Caki2 (cell line): ENCODE measurements at regions not wholly inside any gene's neighbourhood (a gene's known extent, or its start where the extent isn't known, plus 50 kb on each side); places are given as distances from the start of the nearest gene placed in this dataset.
A peak's percentile ranks its signal among the peaks of the same experiment; 100 is the strongest.

Experiments used
- DNase-seq: peaks from one replicate; pipeline ENCODE4 v3.0.0-alpha.2; 2015; ENCODE audit warnings: low read depth
- in situ Hi-C: cut with HindIII; loops from 2 replicates; pipeline ENCODE4 v1.10.0; 2016; ENCODE audit warnings: low sequenced_read_pairs, low pct_unique_long_range_greater_than_20kb, mixed read lengths

GRCh38 chr12:23426328-23426727 lies 523.1 kb downstream of the SOX5 start:
- no peak for DNase-seq
- in situ Hi-C loops: no loop called here

GRCh38 chr12:23428758-23429157 lies 520.7 kb downstream of the SOX5 start:
- no peak for DNase-seq
- in situ Hi-C loops: no loop called here

- peak; percentile 54 for DNase-seq
- in situ Hi-C loops: no loop called here
Measured at GRCh38 chr12:23431006-23431405, 518.5 kb downstream of the SOX5 start.

GRCh38 chr12:23433121-23433520 lies 516.3 kb downstream of the SOX5 start:
- in situ Hi-C loops: no loop called here
- DNase-seq: no peak

GRCh38 chr12:23434154-23434553 lies 515.3 kb downstream of the SOX5 start:
- no peak for DNase-seq
- in situ Hi-C loops: no loop called here

GRCh38 chr12:23446746-23447145 lies 502.7 kb downstream of the SOX5 start:
- no peak for DNase-seq
- in situ Hi-C loops: no loop called here

- in situ Hi-C loops: no loop called here
- no peak for DNase-seq
Measured at GRCh38 chr12:23450810-23451209, 498.7 kb downstream of the SOX5 start.

GRCh38 chr12:23455283-23455682 lies 494.2 kb downstream of the SOX5 start:
- in situ Hi-C loops: no loop called here
- DNase-seq: no peak

- no peak for DNase-seq
- in situ Hi-C loops: no loop called here
Measured at GRCh38 chr12:23458640-23459039, 490.8 kb downstream of the SOX5 start.

GRCh38 chr12:23462546-23462945 lies 486.9 kb downstream of the SOX5 start:
- in situ Hi-C loops: no loop called here
- DNase-seq: no peak

- no peak for DNase-seq
- in situ Hi-C loops: no loop called here
Measured at GRCh38 chr12:23463172-23463571, 486.3 kb downstream of the SOX5 start.

- no peak for DNase-seq
- in situ Hi-C loops: no loop called here
Measured at GRCh38 chr12:23464241-23464812, 485.1 kb downstream of the SOX5 start.

GRCh38 chr12:23472329-23472971 lies 477.0 kb downstream of the SOX5 start:
- in situ Hi-C loops: no loop called here
- no peak for DNase-seq

GRCh38 chr12:23473071-23473470 lies 476.4 kb downstream of the SOX5 start:
- in situ Hi-C loops: no loop called here
- no peak for DNase-seq

GRCh38 chr12:23474438-23474976 lies 475.0 kb downstream of the SOX5 start:
- no peak for DNase-seq
- in situ Hi-C loops: no loop called here
